GM21447 (cell line): ENCODE measurements at regions not wholly inside any gene's neighbourhood (a gene's known extent, or its start where the extent isn't known, plus 50 kb on each side); places are given as distances from the start of the nearest gene placed in this dataset.

Experiments
- ATAC-seq: cut with Tn5 transposase; IDR thresholded peaks from one replicate; pipeline ENCODE4 v1.9.1; 2021; ENCODE audit not compliant: unreplicated experiment

- no peak for ATAC-seq
Measured at GRCh38 chr14:101117543-101117942, 214.0 kb upstream of the RTL1 start.

GRCh38 chr14:101118233-101118632, 214.7 kb upstream of the RTL1 start:
- no peak for ATAC-seq

- no peak for ATAC-seq
Measured at GRCh38 chr14:101118746-101119591, 215.4 kb upstream of the RTL1 start.

- no peak for ATAC-seq
Measured at GRCh38 chr14:101119830-101120571, 216.5 kb upstream of the RTL1 start.

GRCh38 chr14:101120641-101121507, 217.4 kb upstream of the RTL1 start:
- ATAC-seq, result no peak

- no peak for ATAC-seq
Measured at GRCh38 chr14:101121508-101122139, 218.1 kb upstream of the RTL1 start.

GRCh38 chr14:101122237-101123141, 219.0 kb upstream of the RTL1 start:
- no peak for ATAC-seq

- ATAC-seq, result no peak
Measured at GRCh38 chr14:101123618-101124510, 220.3 kb upstream of the RTL1 start.

GRCh38 chr14:101124815-101125214, 221.3 kb upstream of the RTL1 start:
- ATAC-seq, result no peak

GRCh38 chr14:101125313-101125712, 221.8 kb upstream of the RTL1 start:
- ATAC-seq, result no peak

- ATAC-seq, result no peak
Measured at GRCh38 chr14:101125719-101126651, 222.5 kb upstream of the RTL1 start.

GRCh38 chr14:101126731-101127130, 223.2 kb upstream of the RTL1 start:
- ATAC-seq, result no peak

GRCh38 chr14:101127224-101127623, 223.7 kb upstream of the RTL1 start:
- ATAC-seq, result no peak

- ATAC-seq, result no peak
Measured at GRCh38 chr14:101128478-101129321, 225.2 kb upstream of the RTL1 start.

- ATAC-seq, result no peak
Measured at GRCh38 chr14:101129521-101130167, 226.1 kb upstream of the RTL1 start.

GRCh38 chr14:101130861-101131260, 227.3 kb upstream of the RTL1 start:
- ATAC-seq, result no peak
